HCT116 (cell line): ENCODE measurements at regions not wholly inside any gene's neighbourhood (a gene's known extent, or its start where the extent isn't known, plus 50 kb on each side); places are given as distances from the start of the nearest gene placed in this dataset.

Source experiments
- ATAC-seq: fragments of 200-7000 bp; cut with Tn5 transposase; 2 replicates; pipeline ENCODE4 v1.9.1; 2020; ENCODE audit warnings: mild to moderate bottlenecking, moderate library complexity
- BruUV-seq: library from RNA; stranded (reverse); fragments of 400-500 nt; replicated peaks from 2 replicates; lab custom pipeline; 2021; lab: Mats Ljungman, UMichigan
- CTCF ChIA-PET: fragments of 300-600 bp; sonication (Branson Sonifier 250); formaldehyde crosslinking; loops from one replicate; lab custom pipeline; 2021; ENCODE audit warnings: antibody characterized with exemption; lab: Charles Lee
- POLR2A ChIA-PET: fragments of 300-600, 350-600 bp; sonication (Branson Sonifier 250); formaldehyde crosslinking; loops from one replicate; lab custom pipeline; 2021; ENCODE audit warnings: antibody characterized with exemption; lab: Charles Lee
- RAD21 ChIA-PET, 2 experiments: fragments of 300-600 bp; sonication (Branson Sonifier 250); formaldehyde crosslinking; loops; one replicate each; lab custom pipeline; 2023; ENCODE audit warnings: low total read pairs in 2 of 2; ENCODE audit not compliant: uncharacterized antibody in 2 of 2, unreplicated experiment in 2 of 2, low non-redundant PET in 1 of 2; lab: Charles Lee
- DNase-seq: peaks from one replicate; pipeline ENCODE4 v3.0.0-alpha.2; 2010; ENCODE audit warnings: low read depth, low spot score
- H2AFZ ChIP-seq: fragments of 200-600 bp; shearing (Covaris generic), sonication (generic); 2 replicates; pipeline ENCODE4 v1.6.1; 2017; ENCODE audit warnings: low read depth, mixed run types, mixed read lengths, antibody characterized with exemption, low read length; ENCODE audit not compliant: poor library complexity, severe bottlenecking
- H3K27ac ChIP-seq: 2 replicates; pipeline ENCODE4 v1.5.1; 2012; ENCODE audit warnings: low read depth, low read length
- H3K27me3 ChIP-seq: fragments of 200-600 bp; sonication (generic); 2 replicates; pipeline ENCODE4 v1.6.1; 2016; ENCODE audit warnings: mixed run types, low read length, mixed read lengths; ENCODE audit not compliant: insufficient read depth
- H3K36me3 ChIP-seq, 2 experiments: fragments of 200-500 bp in 1 of 2; fragments of 200-600 bp in 1 of 2; sonication (Bioruptor generic) in 1 of 2; sonication (generic) in 1 of 2; 2 replicates each; pipeline versions ENCODE4 v1.5.1 to v1.6.1; 2014 to 2016; ENCODE audit warnings: low read length in 2 of 2, inconsistent platforms in 1 of 2, mixed read lengths in 1 of 2, mixed run types in 1 of 2; ENCODE audit not compliant: insufficient read depth in 2 of 2, control insufficient read depth in 1 of 2
- H3K4me1 ChIP-seq, 2 experiments: fragments of 200-600 bp in 1 of 2; sonication (generic) in 1 of 2; 2 replicates each; pipeline versions ENCODE4 v1.5.1 to v1.6.1; 2012 to 2017; ENCODE audit warnings: low read length in 2 of 2, inconsistent platforms in 1 of 2, mild to moderate bottlenecking in 1 of 2, mixed read lengths in 1 of 2, mixed run types in 1 of 2, moderate library complexity in 1 of 2; ENCODE audit not compliant: insufficient read depth in 2 of 2, control insufficient read depth in 1 of 2
- H3K4me2 ChIP-seq: fragments of 200-600 bp; sonication (generic); 2 replicates; pipeline ENCODE4 v1.6.1; 2017; ENCODE audit warnings: mixed run types, low read length, mixed read lengths
- H3K4me3 ChIP-seq, 2 experiments: fragments of 200-600 bp in 1 of 2; sonication (generic) in 1 of 2; replicated peaks in 1 of 2; 2 replicates each; pipeline ENCODE4 v1.5.1; 2011 to 2016; ENCODE audit warnings: low read length in 2 of 2, control low read depth in 1 of 2, low read depth in 1 of 2, mild to moderate bottlenecking in 1 of 2, mixed read lengths in 1 of 2, mixed run types in 1 of 2
- H3K79me2 ChIP-seq: fragments of 200-600 bp; sonication (generic); 2 replicates; pipeline ENCODE4 v1.6.1; 2017; ENCODE audit warnings: mild to moderate bottlenecking, mixed run types, low read length, moderate library complexity, mixed read lengths; ENCODE audit not compliant: insufficient read depth
- H3K9ac ChIP-seq: fragments of 200-600 bp; sonication (generic); 2 replicates; pipeline ENCODE4 v1.6.1; 2016; ENCODE audit warnings: low read length, mixed read lengths
- H3K9me2 ChIP-seq: fragments of 200-600 bp; sonication (generic), shearing (Covaris generic); 2 replicates; pipeline ENCODE4 v1.6.1; 2017; ENCODE audit warnings: mixed run types, mild to moderate bottlenecking, moderate library complexity; ENCODE audit not compliant: insufficient read depth
- H3K9me3 ChIP-seq, 2 experiments: fragments of 200-500 bp in 1 of 2; fragments of 200-600 bp in 1 of 2; sonication (Bioruptor generic) in 1 of 2; sonication (generic) in 1 of 2; 2 replicates each; pipeline ENCODE4 v1.6.1; 2014 to 2017; ENCODE audit warnings: low read length in 2 of 2, mixed read lengths in 2 of 2, inconsistent platforms in 1 of 2, low read depth in 1 of 2, mild to moderate bottlenecking in 1 of 2, mixed run types in 1 of 2, moderate library complexity in 1 of 2; ENCODE audit not compliant: control insufficient read depth in 1 of 2, insufficient read depth in 1 of 2
- H4K20me1 ChIP-seq: fragments of 200-600 bp; sonication (generic), shearing (Covaris generic); 2 replicates; pipeline ENCODE4 v1.6.1; 2017; ENCODE audit warnings: mixed run types, mild to moderate bottlenecking, moderate library complexity; ENCODE audit not compliant: insufficient read depth
- ATF3 ChIP-seq: IDR thresholded peaks from 2 replicates; pipeline ENCODE4 v1.6.1; 2012
- CBX3 ChIP-seq: IDR thresholded peaks from 2 replicates; pipeline ENCODE4 v1.6.1; 2012; ENCODE audit warnings: low read depth
- CEBPB ChIP-seq: IDR thresholded peaks from 2 replicates; pipeline ENCODE4 v1.6.1; 2012; ENCODE audit warnings: low read depth
- CTCF ChIP-seq, 3 experiments: fragments of 200-600 bp in 1 of 3; sonication (generic) in 1 of 3; IDR thresholded peaks in 2 of 3; conservative IDR thresholded peaks in 1 of 3; 2 replicates each; pipeline ENCODE4 v1.5.1; 2012 to 2017; ENCODE audit warnings: low read depth in 2 of 3, low read length in 2 of 3, antibody characterized with exemption in 1 of 3, borderline replicate concordance in 1 of 3, control low read depth in 1 of 3, mild to moderate bottlenecking in 1 of 3, mixed read lengths in 1 of 3, mixed run types in 1 of 3, moderate library complexity in 1 of 3; ENCODE audit not compliant: insufficient read depth in 1 of 3
- EGR1 ChIP-seq: IDR thresholded peaks from 2 replicates; pipeline ENCODE4 v1.6.1; 2012; ENCODE audit warnings: low read depth
- ELF1 ChIP-seq: IDR thresholded peaks from 2 replicates; pipeline ENCODE4 v1.6.1; 2012; ENCODE audit warnings: low read depth, borderline replicate concordance
- EZH2 ChIP-seq: fragments of 200-600 bp; sonication (generic); IDR thresholded peaks from 2 replicates; pipeline ENCODE4 v1.6.1; 2017; ENCODE audit warnings: antibody characterized with exemption, mixed run types
- FOSL1 ChIP-seq: IDR thresholded peaks from 2 replicates; pipeline ENCODE4 v1.6.1; 2012; ENCODE audit warnings: low read depth
- JUND ChIP-seq: IDR thresholded peaks from 2 replicates; pipeline ENCODE4 v1.6.1; 2012
- MAX ChIP-seq: IDR thresholded peaks from 2 replicates; pipeline ENCODE4 v1.6.1; 2012
- POLR2A ChIP-seq: IDR thresholded peaks from 2 replicates; pipeline ENCODE4 v1.7.0; 2011; ENCODE audit warnings: borderline replicate concordance; ENCODE audit not compliant: insufficient read depth, insufficient read length; ENCODE audit errors: extremely low read depth
- POLR2AphosphoS5 ChIP-seq: IDR thresholded peaks from 2 replicates; pipeline ENCODE4 v1.6.1; 2011; ENCODE audit warnings: mild to moderate bottlenecking, low read depth, low read length, moderate library complexity
- SIN3A ChIP-seq: IDR thresholded peaks from 2 replicates; pipeline ENCODE4 v1.6.1; 2012; ENCODE audit warnings: low read depth
- SP1 ChIP-seq: IDR thresholded peaks from 2 replicates; pipeline ENCODE4 v1.6.1; 2012; ENCODE audit warnings: low read depth
- TCF7L2 ChIP-seq: IDR thresholded peaks from 2 replicates; pipeline ENCODE4 v1.7.0; 2011; ENCODE audit warnings: borderline replicate concordance, inconsistent platforms; ENCODE audit not compliant: insufficient read depth, insufficient read length; ENCODE audit errors: extremely low read depth
- YY1 ChIP-seq: IDR thresholded peaks from 2 replicates; pipeline ENCODE4 v1.6.1; 2011; ENCODE audit warnings: low read length, low read depth, moderate library complexity, mild to moderate bottlenecking; ENCODE audit not compliant: insufficient replicate concordance; ENCODE audit errors: extremely low read depth
- ZFX ChIP-seq: fragments of 450-650 bp; IDR thresholded peaks from 2 replicates; pipeline ENCODE4 v1.6.1; 2017
- ZNF274 ChIP-seq: fragments of 200-500 bp; sonication (Bioruptor generic); IDR thresholded peaks from 2 replicates; pipeline ENCODE4 v1.6.1; 2014; ENCODE audit warnings: mild to moderate bottlenecking, low read depth, low read length, inconsistent platforms
- intact Hi-C: fragments of 100-400 bp; cut with micrococcal nuclease; formaldehyde crosslinking; loops from 2 replicates; pipeline ENCODE4 v1.10.0; 2022

- TF ChIP-seq ELF1 = no peak
- TF ChIP-seq ZFX = no peak
Measured at GRCh38 chr5:18483451-18483850, 849.2 kb downstream of the TAF11L14 start (continued).

- Histone ChIP-seq H3K4me2 (no peak overlapping the region), H3K9ac (no peak overlapping the region), H3K4me3 (no peak overlapping the region), H3K9me3 (peaks cover 14 to 22% of the 10 kb centered on the region in 2 experiments; a peak in 2 of 4 replicates), H3K9me2 (no peaks in the 10 kb centered on the region), H3K27ac (no peak overlapping the region), H3K79me2 (no peaks in the 10 kb centered on the region), H4K20me1 (no peaks in the 10 kb centered on the region), H3K4me1 (no peaks in the 10 kb centered on the region), H3K36me3 (no peaks in the 10 kb centered on the region), H2AFZ (no peak overlapping the region), H3K27me3 (no peaks in the 10 kb centered on the region)
- TF ChIP-seq CBX3 (no peak), EGR1 (no peak), SP1 (no peak), CTCF (IDR thresholded peaks at IDR 0.05 in 2 of 3, conservative IDR thresholded peaks at IDR 0.05 in 1 of 3; ENCODE audit: borderline replicate concordance in 1 of 3, insufficient read depth in 1 of 3, low read depth in 2 of 3, low read length in 2 of 3) (no peak), ZFX (no peak), YY1 (no peak), TCF7L2 (no peak), FOSL1 (no peak), POLR2AphosphoS5 (no peak), ZNF274 (no peak), EZH2 (no peak), SIN3A (no peak), JUND (no peak), CEBPB (no peak), ATF3 (no peak), MAX (no peak), POLR2A (no peak)
- ChIA-PET RAD21 (no interaction called here), POLR2A (no interaction called here), CTCF (no interaction called here)
- ATAC-seq (no peak), DNase-seq (no peak)
- intact Hi-C loops = no loop called here
- no TSS peak for BruUV-seq
Measured at GRCh38 chr5:18487928-18488480, 853.7 kb downstream of the TAF11L14 start.
